ENCODE measurements at regions not wholly inside any gene's neighbourhood (a gene's known extent, or its start where the extent isn't known, plus 50 kb on each side); places are given as distances from the start of the nearest gene placed in this dataset.

- TF ChIP-seq CTCF (IDR thresholded peaks at IDR 0.05) (no peak), POLR2A (IDR thresholded peaks at IDR 0.05) (no peak)
These were observed 145.1 kb downstream of the ASB1 start for GRCh38 chr2:238571661-238572372.

Data from ovary (tissue), 3 donors.